ENCODE measurements at regions not wholly inside any gene's neighbourhood (a gene's known extent, or its start where the extent isn't known, plus 50 kb on each side); places are given as distances from the start of the nearest gene placed in this dataset.

DNA sequence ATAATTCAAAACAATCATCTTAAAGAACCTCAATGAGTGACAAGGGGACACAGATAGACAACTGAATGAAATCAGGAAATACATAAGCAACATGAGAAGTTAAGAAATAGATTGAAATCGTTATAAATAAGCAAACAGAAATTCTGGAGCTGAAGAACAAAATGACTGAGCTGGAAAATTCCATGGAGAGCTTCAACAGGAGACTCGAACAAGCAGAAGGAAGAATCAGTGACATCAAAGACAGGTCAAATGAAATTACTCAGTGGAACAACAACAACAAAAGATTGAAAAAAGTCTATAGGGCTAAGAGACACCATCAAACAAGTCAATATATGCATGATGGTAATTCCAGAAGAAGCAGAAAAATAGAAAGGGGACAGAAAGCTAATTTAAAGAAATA is 89.5 kb upstream of the ALKAL2 start:
- no peak for TF ChIP-seq POLR2A (IDR thresholded peaks at IDR 0.05)
- TF ChIP-seq, protein P1, sequence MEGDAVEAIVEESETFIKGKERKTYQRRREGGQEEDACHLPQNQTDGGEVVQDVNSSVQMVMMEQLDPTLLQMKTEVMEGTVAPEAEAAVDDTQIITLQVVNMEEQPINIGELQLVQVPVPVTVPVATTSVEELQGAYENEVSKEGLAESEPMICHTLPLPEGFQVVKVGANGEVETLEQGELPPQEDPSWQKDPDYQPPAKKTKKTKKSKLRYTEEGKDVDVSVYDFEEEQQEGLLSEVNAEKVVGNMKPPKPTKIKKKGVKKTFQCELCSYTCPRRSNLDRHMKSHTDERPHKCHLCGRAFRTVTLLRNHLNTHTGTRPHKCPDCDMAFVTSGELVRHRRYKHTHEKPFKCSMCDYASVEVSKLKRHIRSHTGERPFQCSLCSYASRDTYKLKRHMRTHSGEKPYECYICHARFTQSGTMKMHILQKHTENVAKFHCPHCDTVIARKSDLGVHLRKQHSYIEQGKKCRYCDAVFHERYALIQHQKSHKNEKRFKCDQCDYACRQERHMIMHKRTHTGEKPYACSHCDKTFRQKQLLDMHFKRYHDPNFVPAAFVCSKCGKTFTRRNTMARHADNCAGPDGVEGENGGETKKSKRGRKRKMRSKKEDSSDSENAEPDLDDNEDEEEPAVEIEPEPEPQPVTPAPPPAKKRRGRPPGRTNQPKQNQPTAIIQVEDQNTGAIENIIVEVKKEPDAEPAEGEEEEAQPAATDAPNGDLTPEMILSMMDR (IDR thresholded peaks at IDR 0.05 in 4 of 5, conservative IDR thresholded peaks at IDR 0.05 in 1 of 5) = no peak

All from gastrocnemius medialis (tissue), 4 donors.